H1 (cell line): ENCODE measurements at regions not wholly inside any gene's neighbourhood (a gene's known extent, or its start where the extent isn't known, plus 50 kb on each side); places are given as distances from the start of the nearest gene placed in this dataset.
"Not testable (repeated sequence)": the region's sequence is repeated elsewhere in the genome, so short reads cannot be mapped to it uniquely, and the experiment has no call there.

Experiments used
- CTCF ChIA-PET: fragments of 300-600 bp; sonication (Branson Sonifier 250); formaldehyde crosslinking; loops from one replicate; lab custom pipeline; 2021; ENCODE audit not compliant: partially characterized antibody; lab: Charles Lee
- POLR2A ChIA-PET: fragments of 300-600 bp; sonication (Branson Sonifier 250); formaldehyde crosslinking; loops from one replicate; lab custom pipeline; 2021; ENCODE audit warnings: inconsistent platforms; ENCODE audit not compliant: partially characterized antibody; lab: Charles Lee
- DNase-seq, 2 experiments: peaks; one replicate each; pipeline versions ENCODE4 v3.0.0 to v3.0.0-alpha.2; 2010 to 2022; ENCODE audit warnings: low spot score in 2 of 2, low read depth in 1 of 2, mixed read lengths in 1 of 2
- FAIRE-seq: peaks from 2 replicates; lab custom pipeline; 2011; peaks lifted over from hg19 to GRCh38; lab: Jason Lieb, UNC
- H2AFZ ChIP-seq: 2 replicates; pipeline ENCODE4 v1.8.1; 2012; ENCODE audit warnings: low read length, inconsistent platforms
- H2AK5ac ChIP-seq: 2 replicates; pipeline ENCODE4 v1.6.1; 2013; ENCODE audit warnings: low read depth, low read length
- H2BK120ac ChIP-seq: replicated peaks from 2 replicates; pipeline ENCODE3; 2013; ENCODE audit warnings: low read depth, low read length, inconsistent platforms
- H2BK12ac ChIP-seq: 2 replicates; pipeline ENCODE4 v1.6.1; 2013; ENCODE audit warnings: low read depth, low read length
- H2BK15ac ChIP-seq: 2 replicates; pipeline ENCODE4 v1.6.1; 2013; ENCODE audit warnings: low read length
- H2BK20ac ChIP-seq: 2 replicates; pipeline ENCODE4 v1.6.1; 2013; ENCODE audit warnings: low read length
- H2BK5ac ChIP-seq: 2 replicates; pipeline ENCODE4 v1.6.1; 2013; ENCODE audit warnings: low read depth, low read length
- H3K14ac ChIP-seq: 2 replicates; pipeline ENCODE4 v1.6.1; 2013; ENCODE audit warnings: inconsistent platforms; ENCODE audit not compliant: insufficient read length
- H3K18ac ChIP-seq: 2 replicates; pipeline ENCODE4 v1.6.1; 2013; ENCODE audit warnings: low read length; ENCODE audit errors: extremely low read depth
- H3K23ac ChIP-seq: 2 replicates; pipeline ENCODE4 v1.6.1; 2013; ENCODE audit warnings: inconsistent platforms; ENCODE audit not compliant: insufficient read length
- H3K23me2 ChIP-seq: 2 replicates; pipeline ENCODE4 v1.6.1; 2013; ENCODE audit warnings: low read depth, low read length
- H3K27ac ChIP-seq: 2 replicates; pipeline ENCODE4 v1.6.1; 2011; ENCODE audit warnings: low read depth, low read length, inconsistent platforms
- H3K27me3 ChIP-seq, 4 experiments: replicated peaks in 1 of 4; 1 replicate in 1 of 4; 2 replicates in 3 of 4; pipeline versions ENCODE4 v1.6.1 to v1.8.1; 2011 to 2013; ENCODE audit warnings: low read length in 3 of 4, mild to moderate bottlenecking in 3 of 4, inconsistent platforms in 2 of 4, mixed read lengths in 2 of 4, moderate library complexity in 1 of 4; ENCODE audit not compliant: control insufficient read depth in 3 of 4, insufficient read depth in 3 of 4; ENCODE audit errors: extremely low read depth in 1 of 4
- H3K36me3 ChIP-seq, 4 experiments: 2 replicates each; pipeline versions ENCODE4 v1.6.1 to v1.8.1; 2011 to 2013; ENCODE audit warnings: mild to moderate bottlenecking in 4 of 4, low read length in 3 of 4, moderate library complexity in 2 of 4, control low read depth in 1 of 4, inconsistent platforms in 1 of 4; ENCODE audit not compliant: insufficient read depth in 4 of 4, control insufficient read depth in 2 of 4
- H3K4ac ChIP-seq: replicated peaks from 2 replicates; pipeline ENCODE3; 2013; ENCODE audit warnings: low read length, low read depth, mixed read lengths, inconsistent platforms; ENCODE audit not compliant: insufficient read length
- H3K4me1 ChIP-seq, 4 experiments: replicated peaks in 1 of 4; 1 replicate in 1 of 4; 2 replicates in 3 of 4; pipeline versions ENCODE4 v1.6.1 to v1.8.1; 2011 to 2013; ENCODE audit warnings: low read length in 3 of 4, inconsistent platforms in 2 of 4, mixed read lengths in 1 of 4; ENCODE audit not compliant: insufficient read depth in 4 of 4, control insufficient read depth in 3 of 4
- H3K4me2 ChIP-seq, 2 experiments: 2 replicates each; pipeline versions ENCODE4 v1.6.1 to v1.8.1; 2011 to 2013; ENCODE audit warnings: low read depth in 2 of 2, low read length in 2 of 2, control low read depth in 1 of 2, inconsistent platforms in 1 of 2, mild to moderate bottlenecking in 1 of 2; ENCODE audit not compliant: insufficient read depth in 1 of 2
- H3K4me3 ChIP-seq, 4 experiments: fragments of 200-600, 300-600 bp in 1 of 4; sonication (generic), shearing (Covaris generic), sonication (Bioruptor Twin) in 1 of 4; 2 replicates each; pipeline versions ENCODE4 v1.5.1 to v1.8.1; 2011 to 2016; ENCODE audit warnings: low read length in 4 of 4, low read depth in 3 of 4, control low read depth in 2 of 4, inconsistent platforms in 2 of 4, mild to moderate bottlenecking in 2 of 4, mixed read lengths in 1 of 4, moderate library complexity in 1 of 4; ENCODE audit not compliant: insufficient read depth in 2 of 4; ENCODE audit errors: extremely low read depth in 1 of 4
- H3K56ac ChIP-seq: replicated peaks from 2 replicates; pipeline ENCODE3; 2013; ENCODE audit warnings: low read depth, mild to moderate bottlenecking, mixed read lengths, low read length, inconsistent platforms; ENCODE audit not compliant: insufficient read length
- H3K79me1 ChIP-seq: 2 replicates; pipeline ENCODE4 v1.6.1; 2013; ENCODE audit warnings: low read depth, low read length, control low read depth
- H3K79me2 ChIP-seq, 2 experiments: 2 replicates each; pipeline versions ENCODE4 v1.6.1 to v1.8.1; 2012 to 2013; ENCODE audit warnings: low read length in 2 of 2, mild to moderate bottlenecking in 2 of 2, inconsistent platforms in 1 of 2; ENCODE audit not compliant: insufficient read depth in 2 of 2, control insufficient read depth in 1 of 2
- H3K9ac ChIP-seq, 4 experiments: replicated peaks in 1 of 4; 1 replicate in 1 of 4; 2 replicates in 3 of 4; pipeline versions ENCODE4 v1.6.1 to v1.8.1; 2011 to 2013; ENCODE audit warnings: low read depth in 3 of 4, low read length in 3 of 4, control low read depth in 2 of 4, mild to moderate bottlenecking in 2 of 4, moderate library complexity in 2 of 4, inconsistent platforms in 1 of 4; ENCODE audit errors: extremely low read depth in 1 of 4
- H3K9me3 ChIP-seq, 2 experiments: 2 replicates each; pipeline versions ENCODE4 v1.6.1 to v1.8.1; 2012 to 2013; ENCODE audit warnings: mild to moderate bottlenecking in 2 of 2, moderate library complexity in 2 of 2, control low read depth in 1 of 2, inconsistent platforms in 1 of 2, low read depth in 1 of 2, low read length in 1 of 2, mixed read lengths in 1 of 2; ENCODE audit not compliant: insufficient read depth in 2 of 2
- H4K20me1 ChIP-seq, 2 experiments: replicated peaks in 1 of 2; 2 replicates each; pipeline versions ENCODE3 to v1.8.1; 2011 to 2013; ENCODE audit warnings: inconsistent platforms in 2 of 2, low read length in 2 of 2, mild to moderate bottlenecking in 1 of 2; ENCODE audit not compliant: insufficient read depth in 2 of 2, control insufficient read depth in 1 of 2
- H4K5ac ChIP-seq: 2 replicates; pipeline ENCODE4 v1.6.1; 2013; ENCODE audit warnings: low read length, low read depth, mixed read lengths, inconsistent platforms; ENCODE audit not compliant: insufficient read length
- H4K8ac ChIP-seq: 2 replicates; pipeline ENCODE4 v1.8.0; 2013; ENCODE audit warnings: mild to moderate bottlenecking, moderate library complexity, low read length, inconsistent platforms; ENCODE audit not compliant: insufficient read depth; ENCODE audit errors: extremely low read depth
- H4K91ac ChIP-seq: replicated peaks from 2 replicates; pipeline ENCODE3; 2013; ENCODE audit warnings: low read length, mixed read lengths, inconsistent platforms; ENCODE audit not compliant: insufficient read length
- WGBS, 2 experiments: shearing (Covaris generic) in 1 of 2; methylation state at CpG; one replicate each; pipeline versions ENCODE4 v1.1.6 to v1.1.7; 2013 to 2015; ENCODE audit warnings: low lambda C conversion rate in 2 of 2, mixed read lengths in 2 of 2, inconsistent platforms in 1 of 2, low coverage in 1 of 2, missing lambda C conversion rate in 1 of 2; ENCODE audit not compliant: insufficient replicate concordance in 2 of 2, insufficient coverage in 1 of 2, insufficient read length in 1 of 2; ENCODE audit errors: extremely low coverage in 1 of 2, missing lambda C conversion rate in 1 of 2; 5-methylcytosine and 5-hydroxymethylcytosine counted together

- H2AFZ ChIP-seq, FAIRE-seq, H3K14ac ChIP-seq, H3K9me3 ChIP-seq, H3K27me3 ChIP-seq, POLR2A ChIA-PET, H3K4ac ChIP-seq, H3K23ac ChIP-seq, H3K79me2 ChIP-seq, H3K4me1 ChIP-seq, CTCF ChIA-PET, H4K5ac ChIP-seq, H2AK5ac ChIP-seq, H2BK120ac ChIP-seq, H4K91ac ChIP-seq, H3K4me2 ChIP-seq, H3K23me2 ChIP-seq, H3K4me3 ChIP-seq, DNase-seq, H3K36me3 ChIP-seq, H3K27ac ChIP-seq, H2BK5ac ChIP-seq, H4K8ac ChIP-seq, H3K79me1 ChIP-seq, H2BK12ac ChIP-seq, H3K18ac ChIP-seq, H3K56ac ChIP-seq, H4K20me1 ChIP-seq, H2BK15ac ChIP-seq, H2BK20ac ChIP-seq, H3K9ac ChIP-seq: not testable (repeated sequence)
- 83 to 100% methylated on average over 2 to 11 of the region's 11 CpGs for WGBS, 2 experiments
Observed at GRCh38 chr17:52961751-52962150, 803.2 kb upstream of the CA10 start.
